HepG2 (cell line): ENCODE measurements at regions not wholly inside any gene's neighbourhood (a gene's known extent, or its start where the extent isn't known, plus 50 kb on each side); places are given as distances from the start of the nearest gene placed in this dataset.

ENCODE experiments used
- ATAC-seq: fragments of 200-7000 bp; cut with Tn5 transposase; 3 replicates; pipeline ENCODE4 v1.9.1; 2020; ENCODE audit warnings: mild to moderate bottlenecking, moderate library complexity
- BruUV-seq: library from RNA; stranded (reverse); fragments of 400-500 nt; replicated peaks from 2 replicates; lab custom pipeline; 2021; lab: Mats Ljungman, UMichigan
- CTCF ChIA-PET: fragments of 300-600 bp; formaldehyde crosslinking; extraction: SDS; loops from one replicate; lab custom pipeline; 2021; ENCODE audit warnings: low total read pairs, inconsistent platforms, low intra/inter-chr PET ratio; lab: Yijun Ruan, JAX
- POLR2A ChIA-PET: fragments of 350-600 bp; sonication (Branson Sonifier 250); formaldehyde crosslinking; loops from one replicate; lab custom pipeline; 2020; ENCODE audit warnings: antibody characterized with exemption, inconsistent platforms; lab: Yijun Ruan, JAX
- DNase-seq: peaks from one replicate; pipeline ENCODE4 v3.0.0-alpha.2; 2015; ENCODE audit warnings: low spot score
- FAIRE-seq: peaks from 3 replicates; lab custom pipeline; 2011; peaks lifted over from hg19 to GRCh38; lab: Jason Lieb, UNC
- H2AFZ ChIP-seq: one replicate; pipeline ENCODE4 v1.6.1; 2011; ENCODE audit warnings: low read length, inconsistent platforms
- H3K27ac ChIP-seq: fragments of 300-600 bp; 3 replicates; pipeline ENCODE4 v1.8.0; 2011; ENCODE audit warnings: mixed run types, mild to moderate bottlenecking, mixed read lengths, low read length, inconsistent platforms; ENCODE audit not compliant: insufficient read depth; ENCODE audit errors: extremely low read length
- H3K27me3 ChIP-seq, 2 experiments: fragments of 200-600 bp in 1 of 2; 2 replicates in 1 of 2; 3 replicates in 1 of 2; pipeline versions ENCODE4 v1.6.0 to v1.8.0; 2011; ENCODE audit warnings: low read length in 2 of 2, mild to moderate bottlenecking in 2 of 2, moderate library complexity in 2 of 2, inconsistent platforms in 1 of 2; ENCODE audit not compliant: insufficient read depth in 2 of 2, control insufficient read depth in 1 of 2
- H3K36me3 ChIP-seq, 2 experiments: fragments of 200-600 bp in 1 of 2; replicated peaks in 1 of 2; 2 replicates in 1 of 2; 3 replicates in 1 of 2; pipeline versions ENCODE4 v1.5.1 to v1.8.0; 2011; ENCODE audit warnings: low read length in 2 of 2, inconsistent platforms in 1 of 2; ENCODE audit not compliant: insufficient read depth in 2 of 2, control insufficient read depth in 1 of 2
- H3K4me1 ChIP-seq: 2 replicates; pipeline ENCODE4 v1.5.1; 2012; ENCODE audit warnings: low read length, inconsistent platforms; ENCODE audit not compliant: insufficient read depth
- H3K4me2 ChIP-seq: 2 replicates; pipeline ENCODE4 v1.6.0; 2011; ENCODE audit warnings: low read depth, low read length, inconsistent platforms
- H3K4me3 ChIP-seq, 3 experiments: fragments of 200-600 bp in 1 of 3; sonication (generic), shearing (Covaris generic) in 1 of 3; replicated peaks in 1 of 3; 2 replicates each; pipeline ENCODE4 v1.5.1; 2011 to 2016; ENCODE audit warnings: low read length in 3 of 3, inconsistent platforms in 2 of 3, low read depth in 2 of 3, mild to moderate bottlenecking in 2 of 3, control low read depth in 1 of 3, mixed read lengths in 1 of 3; ENCODE audit not compliant: insufficient read depth in 1 of 3
- H3K79me2 ChIP-seq: one replicate; pipeline ENCODE4 v1.6.1; 2011; ENCODE audit warnings: low read length, inconsistent platforms; ENCODE audit not compliant: insufficient read depth
- H3K9ac ChIP-seq: 2 replicates; pipeline ENCODE4 v1.6.0; 2011; ENCODE audit warnings: mild to moderate bottlenecking, low read depth, low read length, inconsistent platforms; ENCODE audit not compliant: insufficient read depth
- H3K9me3 ChIP-seq: 2 replicates; pipeline ENCODE4 v1.5.1; 2012; ENCODE audit warnings: mild to moderate bottlenecking, low read length
- H4K20me1 ChIP-seq: 2 replicates; pipeline ENCODE4 v1.6.0; 2011; ENCODE audit warnings: inconsistent platforms, mild to moderate bottlenecking, low read length, moderate library complexity; ENCODE audit not compliant: insufficient read depth
- CEBPB ChIP-seq: IDR thresholded peaks from 2 replicates; pipeline ENCODE4 v1.6.1; 2011; ENCODE audit warnings: low read depth, low read length, improper control_type of control experiment, borderline replicate concordance
- GATAD1 ChIP-seq: IDR thresholded peaks from 2 replicates; pipeline ENCODE4 v1.6.1; 2016; ENCODE audit warnings: missing genetic modification reagents, missing compliant biosample characterization
- NFYB ChIP-seq: sonication (generic); formaldehyde crosslinking; IDR thresholded peaks from 2 replicates; pipeline ENCODE4 v1.4.0; 2020; ENCODE audit warnings: missing genetic modification reagents
- PRDM4 ChIP-seq: sonication (generic); formaldehyde crosslinking; IDR thresholded peaks from 2 replicates; pipeline ENCODE4 v1.9.0; 2021; ENCODE audit warnings: missing genetic modification reagents, borderline replicate concordance
- SMARCC2 ChIP-seq: fragments of 450-650 bp; IDR thresholded peaks from 2 replicates; pipeline ENCODE4 v1.6.1; 2017; ENCODE audit warnings: antibody characterized with exemption, mild to moderate bottlenecking
- SMC3 ChIP-seq: IDR thresholded peaks from 2 replicates; pipeline ENCODE4 v1.6.1; 2011; ENCODE audit warnings: low read length, improper control_type of control experiment
- ZFP62 ChIP-seq: sonication (generic); formaldehyde crosslinking; IDR thresholded peaks from 2 replicates; pipeline ENCODE4 v1.4.0; 2020; ENCODE audit warnings: missing genetic modification reagents
- ZNF33B ChIP-seq: sonication (generic); formaldehyde crosslinking; IDR thresholded peaks from 2 replicates; pipeline ENCODE4 v1.5.1; 2020; ENCODE audit warnings: mild to moderate bottlenecking, missing genetic modification reagents
- WGBS: methylation state at CpG from one replicate; pipeline ENCODE4 v1.1.6; 2017; ENCODE audit warnings: low lambda C conversion rate; 5-methylcytosine and 5-hydroxymethylcytosine counted together
- in situ Hi-C: cut with HindIII; loops from 2 replicates; pipeline ENCODE4 v1.10.0; 2017; ENCODE audit warnings: low pct_unique_long_range_greater_than_20kb; ENCODE audit not compliant: extremely low pct_ligation_motif_present
- intact Hi-C: fragments of 100-400 bp; cut with micrococcal nuclease; formaldehyde crosslinking; loops from one replicate; pipeline ENCODE4 v1.10.0; 2022; ENCODE audit not compliant: unreplicated experiment
- TF ChIP-seq, protein P1 (sequence below): sonication (generic); formaldehyde crosslinking; IDR thresholded peaks from 2 replicates; pipeline ENCODE4 v1.5.0; 2020; ENCODE audit warnings: mild to moderate bottlenecking, missing genetic modification reagents, moderate library complexity

DNA sequence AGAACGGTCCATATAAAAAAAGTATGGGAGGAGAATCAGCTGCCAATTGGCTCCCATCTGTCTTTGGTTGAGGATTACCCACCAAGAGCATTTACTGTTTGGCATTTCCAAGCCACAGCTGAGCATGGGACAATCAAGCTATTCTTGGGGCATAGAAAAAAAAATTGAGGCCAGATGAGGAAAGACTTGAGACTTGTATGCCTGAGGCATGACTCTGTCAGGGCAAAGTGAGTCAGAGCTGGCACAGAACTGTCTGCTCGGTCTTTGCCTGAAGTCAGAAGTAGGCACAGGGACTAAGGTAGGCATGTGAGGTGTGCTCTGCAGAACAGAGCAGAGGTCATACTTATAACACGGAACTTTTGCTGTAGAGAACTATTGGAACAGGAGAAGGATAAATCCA is 126.5 kb upstream of the CHRM2 start (continued):
- TF ChIP-seq, protein P1, sequence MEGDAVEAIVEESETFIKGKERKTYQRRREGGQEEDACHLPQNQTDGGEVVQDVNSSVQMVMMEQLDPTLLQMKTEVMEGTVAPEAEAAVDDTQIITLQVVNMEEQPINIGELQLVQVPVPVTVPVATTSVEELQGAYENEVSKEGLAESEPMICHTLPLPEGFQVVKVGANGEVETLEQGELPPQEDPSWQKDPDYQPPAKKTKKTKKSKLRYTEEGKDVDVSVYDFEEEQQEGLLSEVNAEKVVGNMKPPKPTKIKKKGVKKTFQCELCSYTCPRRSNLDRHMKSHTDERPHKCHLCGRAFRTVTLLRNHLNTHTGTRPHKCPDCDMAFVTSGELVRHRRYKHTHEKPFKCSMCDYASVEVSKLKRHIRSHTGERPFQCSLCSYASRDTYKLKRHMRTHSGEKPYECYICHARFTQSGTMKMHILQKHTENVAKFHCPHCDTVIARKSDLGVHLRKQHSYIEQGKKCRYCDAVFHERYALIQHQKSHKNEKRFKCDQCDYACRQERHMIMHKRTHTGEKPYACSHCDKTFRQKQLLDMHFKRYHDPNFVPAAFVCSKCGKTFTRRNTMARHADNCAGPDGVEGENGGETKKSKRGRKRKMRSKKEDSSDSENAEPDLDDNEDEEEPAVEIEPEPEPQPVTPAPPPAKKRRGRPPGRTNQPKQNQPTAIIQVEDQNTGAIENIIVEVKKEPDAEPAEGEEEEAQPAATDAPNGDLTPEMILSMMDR (CRISPR knock-in tag): no peak
- TF ChIP-seq NFYB (CRISPR knock-in tag) (no peak), SMARCC2 (no peak), ZNF33B (CRISPR knock-in tag) (no peak)

GRCh38 chr7:136728945-136729344 is 139.5 kb upstream of the CHRM2 start:
- ChIA-PET CTCF (no interaction called here), POLR2A (no interaction called here)
- 0% methylated on average over 1 of the region's 5 CpGs for WGBS
- no peaks in the 10 kb centered on the region for H3K79me2 ChIP-seq
- TF ChIP-seq PRDM4 (CRISPR knock-in tag): no peak
- TF ChIP-seq GATAD1 (CRISPR knock-in tag): no peak
- TF ChIP-seq SMC3: no peak
- no peak for TF ChIP-seq ZFP62 (CRISPR knock-in tag)
- no peak for TF ChIP-seq CEBPB
- no peak overlapping the region for H3K4me3 ChIP-seq
- no peak overlapping the region for H3K9ac ChIP-seq
- peaks cover 35% of the 10 kb centered on the region for H3K9me3 ChIP-seq
- intact Hi-C loops (no loop called here), in situ Hi-C loops (no loop called here)
- H3K4me1 ChIP-seq: no peaks in the 10 kb centered on the region
- DNase-seq (no peak), FAIRE-seq (no peak), ATAC-seq (no peak)
- no peak overlapping the region for H3K27ac ChIP-seq
- no peaks in the 10 kb centered on the region for H3K36me3 ChIP-seq
- BruUV-seq: no TSS peak
- no peak overlapping the region for H3K4me2 ChIP-seq
- no peaks in the 10 kb centered on the region for H3K27me3 ChIP-seq
- no peaks in the 10 kb centered on the region for H4K20me1 ChIP-seq
- H2AFZ ChIP-seq: no peak overlapping the region
